Heart left ventricle (tissue), 13 donors: ENCODE measurements at regions not wholly inside any gene's neighbourhood (a gene's known extent, or its start where the extent isn't known, plus 50 kb on each side); places are given as distances from the start of the nearest gene placed in this dataset.

Source experiments
- POLR2A ChIP-seq, 2 donors: fragments of 450-650 bp; IDR thresholded peaks; one replicate each; pipeline ENCODE4 v1.6.1; 2017; ENCODE audit warnings: antibody characterized with exemption in 2 of 2, mild to moderate bottlenecking in 2 of 2, moderate library complexity in 2 of 2
- TF ChIP-seq, protein P1 (sequence below), 12 donors: fragments of 200-600 bp; sonication (generic) in 4 of 12; IDR thresholded peaks; one replicate each; pipeline versions ENCODE4 v1.5.0 to v1.8.0; 2018 to 2022; ENCODE audit warnings: antibody characterized with exemption in 12 of 12, mild to moderate bottlenecking in 5 of 12
- donor health status: ischemic (EF 13 %, LVEDD 7.1; RV severe dilation, severe dysfunction).
- donor health status: DM: no; HTN: yes; CAD: no.
- donor health status: DM: no; HTN: no; CAD: no.
- donor health status: ischemic (EF 25% LVEDD 6.9; RV normal size, moderate dysfunction).
- donor health status: ischemic (EF 25% LVEDD 5.7; RV mildly dilated, moderate dysfunction).
- donor health status: ischemic (EF 35%, LVEDD 5.7; RV mildly dilated, moderate dysfunction).
- donor health status: nonischemic (EF 11% LVEDD 7.7; RV severe dilation, severe dysfunction).
- donor health status: DM: yes; HTN: yes; CAD: no.
- donor health status: PGD.
- donor health status: ischemic (EF 29% LVEDD 5.4; RV normal size, mild dysfunction).
- donor health status: nonischemic (EF 23%, LVEDD 6.1; RV moderate dilation, normal function).

DNA sequence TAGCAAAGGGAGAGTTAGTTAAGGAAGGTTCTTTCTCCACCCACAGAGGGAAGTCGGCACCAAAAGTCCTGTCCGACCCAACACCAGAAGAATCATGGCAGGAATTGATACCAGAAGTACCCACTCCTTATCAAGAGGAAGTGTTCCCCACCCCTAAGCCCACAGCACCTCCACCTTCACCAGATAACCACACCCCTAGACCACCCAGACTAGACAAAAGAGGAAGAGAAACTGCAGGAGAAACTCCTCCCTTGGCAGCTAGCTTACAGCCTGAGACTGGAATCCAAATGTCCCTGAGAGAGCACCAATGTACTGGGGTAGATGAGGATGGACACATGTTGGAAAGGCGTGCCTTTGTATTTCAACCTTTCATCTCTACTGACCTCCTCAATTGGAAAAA lies 532.9 kb upstream of the TSPY4 start:
- no peak for TF ChIP-seq POLR2A (IDR thresholded peaks at IDR 0.05)
- TF ChIP-seq, protein P1, sequence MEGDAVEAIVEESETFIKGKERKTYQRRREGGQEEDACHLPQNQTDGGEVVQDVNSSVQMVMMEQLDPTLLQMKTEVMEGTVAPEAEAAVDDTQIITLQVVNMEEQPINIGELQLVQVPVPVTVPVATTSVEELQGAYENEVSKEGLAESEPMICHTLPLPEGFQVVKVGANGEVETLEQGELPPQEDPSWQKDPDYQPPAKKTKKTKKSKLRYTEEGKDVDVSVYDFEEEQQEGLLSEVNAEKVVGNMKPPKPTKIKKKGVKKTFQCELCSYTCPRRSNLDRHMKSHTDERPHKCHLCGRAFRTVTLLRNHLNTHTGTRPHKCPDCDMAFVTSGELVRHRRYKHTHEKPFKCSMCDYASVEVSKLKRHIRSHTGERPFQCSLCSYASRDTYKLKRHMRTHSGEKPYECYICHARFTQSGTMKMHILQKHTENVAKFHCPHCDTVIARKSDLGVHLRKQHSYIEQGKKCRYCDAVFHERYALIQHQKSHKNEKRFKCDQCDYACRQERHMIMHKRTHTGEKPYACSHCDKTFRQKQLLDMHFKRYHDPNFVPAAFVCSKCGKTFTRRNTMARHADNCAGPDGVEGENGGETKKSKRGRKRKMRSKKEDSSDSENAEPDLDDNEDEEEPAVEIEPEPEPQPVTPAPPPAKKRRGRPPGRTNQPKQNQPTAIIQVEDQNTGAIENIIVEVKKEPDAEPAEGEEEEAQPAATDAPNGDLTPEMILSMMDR (IDR thresholded peaks at IDR 0.05), result no peak
